Stomach (tissue), 4 donors: ENCODE measurements at regions not wholly inside any gene's neighbourhood (a gene's known extent, or its start where the extent isn't known, plus 50 kb on each side); places are given as distances from the start of the nearest gene placed in this dataset.

Experiments
- CTCF ChIP-seq, 7 experiments: fragments of 450-650 bp in 4 of 7; fragments of 200-600 bp in 3 of 7; sonication (generic) in 3 of 7; IDR thresholded peaks; one replicate each; pipeline ENCODE4 v1.5.1; 2016 to 2019; ENCODE audit warnings: antibody characterized with exemption in 7 of 7, control low read depth in 2 of 7, mild to moderate bottlenecking in 1 of 7
- POLR2AphosphoS5 ChIP-seq, 3 donors: sonication (generic); formaldehyde crosslinking; IDR thresholded peaks; one replicate each; pipeline ENCODE4 v1.6.1; 2016; ENCODE audit warnings: antibody characterized with exemption in 3 of 3

- TF ChIP-seq CTCF (IDR thresholded peaks at IDR 0.05): no peak
- TF ChIP-seq POLR2AphosphoS5 (IDR thresholded peaks at IDR 0.05): no peak
Observed at GRCh38 chr5:92332039-92332438, 948.9 kb upstream of the ARRDC3 start.
